Ovary (tissue), 7 donors: ENCODE measurements at regions not wholly inside any gene's neighbourhood (a gene's known extent, or its start where the extent isn't known, plus 50 kb on each side); places are given as distances from the start of the nearest gene placed in this dataset.

Experiments used
- DNase-seq, 5 donors: peaks; one replicate each; pipeline ENCODE4 v3.0.0-alpha.2; 2019 to 2020
- H3K27ac ChIP-seq, 2 donors: fragments of 200-600 bp; one replicate each; pipeline versions ENCODE4 v1.5.1 to v1.8.0; 2019 to 2022
- H3K27me3 ChIP-seq: fragments of 200-600 bp; one replicate; pipeline ENCODE4 v1.8.0; 2022
- H3K36me3 ChIP-seq: fragments of 200-600 bp; sonication (generic); one replicate; pipeline ENCODE4 v1.5.1; 2019
- H3K4me1 ChIP-seq: one replicate; pipeline ENCODE4 v1.8.1; 2013; ENCODE audit warnings: mild to moderate bottlenecking, moderate library complexity; ENCODE audit not compliant: insufficient read depth
- H3K4me3 ChIP-seq: fragments of 200-600 bp; sonication (generic); one replicate; pipeline ENCODE4 v1.5.1; 2017
- H3K9me3 ChIP-seq, 2 donors: fragments of 200-600 bp in 1 of 2; sonication (generic) in 1 of 2; one replicate each; pipeline versions ENCODE4 v1.5.1 to v1.8.1; 2013 to 2019; ENCODE audit warnings: mild to moderate bottlenecking in 1 of 2, moderate library complexity in 1 of 2
- EP300 ChIP-seq: sonication (generic); formaldehyde crosslinking; IDR thresholded peaks from one replicate; pipeline ENCODE4 v1.6.1; 2017; ENCODE audit warnings: antibody characterized with exemption
- POLR2A ChIP-seq: fragments of 450-650 bp; IDR thresholded peaks from one replicate; pipeline ENCODE4 v1.6.1; 2017; ENCODE audit warnings: antibody characterized with exemption, mild to moderate bottlenecking, moderate library complexity
- WGBS, 3 donors: extraction: QIAGEN DNeasy Blood & Tissue Kit in 1 of 3; methylation state at CpG; one replicate each; pipeline versions ENCODE4 v1.1.5 to v1.1.7; 2013 to 2017; 5-methylcytosine and 5-hydroxymethylcytosine counted together
- intact Hi-C, 4 donors: fragments of 100-400 bp; cut with DNase I; formaldehyde crosslinking; loops; one replicate each; pipeline versions ENCODE4 v1.11.0 to v1.15.1; 2022 to 2023
- TF ChIP-seq, protein P1 (sequence below), 3 donors: fragments of 450-650 bp in 2 of 3; fragments of 200-600 bp in 1 of 3; IDR thresholded peaks; one replicate each; pipeline versions ENCODE4 v1.5.1 to v1.8.0; 2016 to 2022; ENCODE audit warnings: antibody characterized with exemption in 3 of 3, mild to moderate bottlenecking in 1 of 3
- donor health status: DM: no; HTN: no; CAD: no; lungs with moderate emphysema.
- donor health status: DM: no; HTN: no; CAD: no.
- donor health status: Bipolar disorder and iron deficiency.
- donor health status: DM: no; HTN: no; CAD: no.
- donor health status: DM: yes; HTN: yes; CAD: no.

DNA sequence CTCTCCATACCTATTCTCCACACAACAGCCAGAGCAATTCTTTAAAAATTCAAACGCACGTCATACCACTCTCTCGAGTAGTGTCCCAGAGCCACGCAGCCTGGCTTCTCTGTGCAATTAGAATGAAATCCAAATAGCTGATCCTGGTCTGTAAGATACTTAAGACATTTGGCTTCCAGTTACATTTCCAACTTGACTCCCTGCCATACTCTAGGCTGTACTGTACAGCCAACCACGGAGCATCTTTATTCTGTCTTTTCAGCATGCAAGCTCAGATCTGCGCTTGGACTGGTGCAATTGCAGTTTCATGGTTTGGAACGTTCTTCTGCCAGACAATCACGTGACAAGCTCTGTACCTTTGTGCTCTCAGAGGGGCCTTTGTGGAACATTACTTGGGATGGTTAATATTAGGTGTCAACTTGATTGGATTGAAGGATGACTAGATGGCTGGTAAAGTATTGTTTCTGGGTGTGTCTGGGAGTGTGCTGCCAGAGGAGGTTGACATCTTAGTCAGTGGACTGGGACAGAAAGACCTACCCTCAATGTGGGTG, 325.6 kb downstream of the SOX11 start:
- Histone ChIP-seq H3K27me3 (no peaks in the 10 kb centered on the region), H3K27ac (no peak overlapping the region), H3K4me3 (no peak overlapping the region), H3K4me1 (no peaks in the 10 kb centered on the region), H3K9me3 (no peaks in the 10 kb centered on the region), H3K36me3 (no peaks in the 10 kb centered on the region)
- intact Hi-C loops: no loop called here
- TF ChIP-seq EP300: no peak
- TF ChIP-seq, protein P1, sequence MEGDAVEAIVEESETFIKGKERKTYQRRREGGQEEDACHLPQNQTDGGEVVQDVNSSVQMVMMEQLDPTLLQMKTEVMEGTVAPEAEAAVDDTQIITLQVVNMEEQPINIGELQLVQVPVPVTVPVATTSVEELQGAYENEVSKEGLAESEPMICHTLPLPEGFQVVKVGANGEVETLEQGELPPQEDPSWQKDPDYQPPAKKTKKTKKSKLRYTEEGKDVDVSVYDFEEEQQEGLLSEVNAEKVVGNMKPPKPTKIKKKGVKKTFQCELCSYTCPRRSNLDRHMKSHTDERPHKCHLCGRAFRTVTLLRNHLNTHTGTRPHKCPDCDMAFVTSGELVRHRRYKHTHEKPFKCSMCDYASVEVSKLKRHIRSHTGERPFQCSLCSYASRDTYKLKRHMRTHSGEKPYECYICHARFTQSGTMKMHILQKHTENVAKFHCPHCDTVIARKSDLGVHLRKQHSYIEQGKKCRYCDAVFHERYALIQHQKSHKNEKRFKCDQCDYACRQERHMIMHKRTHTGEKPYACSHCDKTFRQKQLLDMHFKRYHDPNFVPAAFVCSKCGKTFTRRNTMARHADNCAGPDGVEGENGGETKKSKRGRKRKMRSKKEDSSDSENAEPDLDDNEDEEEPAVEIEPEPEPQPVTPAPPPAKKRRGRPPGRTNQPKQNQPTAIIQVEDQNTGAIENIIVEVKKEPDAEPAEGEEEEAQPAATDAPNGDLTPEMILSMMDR (IDR thresholded peaks at IDR 0.05): no peak
- no peak for TF ChIP-seq POLR2A
- 80 to 86% (median 83%) methylated on average over 8 of the region's 8 CpGs for WGBS, 3 donors
- DNase-seq: no peak

DNA sequence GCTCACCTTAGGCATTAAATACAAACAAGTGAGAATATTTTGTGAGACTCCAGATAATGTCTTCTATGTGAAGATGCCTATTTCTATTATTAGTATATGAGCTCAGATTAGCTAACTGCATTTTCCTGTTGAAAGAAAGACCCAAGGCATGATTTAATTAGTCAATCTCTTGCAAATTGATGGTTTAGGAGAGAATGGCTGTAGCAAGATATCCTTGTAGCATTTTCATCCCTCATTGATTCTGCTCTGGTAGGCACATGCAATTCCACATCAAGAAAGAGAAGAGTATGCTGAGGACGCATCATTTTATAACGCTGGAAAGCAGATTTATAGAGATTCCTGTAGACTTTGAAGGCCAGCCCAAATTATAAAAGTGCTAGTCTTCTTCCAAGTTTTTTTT, 332.0 kb downstream of the SOX11 start:
- no peaks in the 10 kb centered on the region for H3K9me3 ChIP-seq
- H3K27ac ChIP-seq: no peak overlapping the region
- no peak for TF ChIP-seq EP300
- TF ChIP-seq, protein P1 (IDR thresholded peaks at IDR 0.05): no peak
- no peak for TF ChIP-seq POLR2A
- DNase-seq: no peak
- H3K4me3 ChIP-seq: no peak overlapping the region
- no peaks in the 10 kb centered on the region for H3K27me3 ChIP-seq
- H3K36me3 ChIP-seq: no peaks in the 10 kb centered on the region
- 81 to 89% (median 85%) methylated on average over 2 of the region's 2 CpGs for WGBS, 3 donors
- H3K4me1 ChIP-seq: no peaks in the 10 kb centered on the region
- intact Hi-C loops: no loop called here

DNA sequence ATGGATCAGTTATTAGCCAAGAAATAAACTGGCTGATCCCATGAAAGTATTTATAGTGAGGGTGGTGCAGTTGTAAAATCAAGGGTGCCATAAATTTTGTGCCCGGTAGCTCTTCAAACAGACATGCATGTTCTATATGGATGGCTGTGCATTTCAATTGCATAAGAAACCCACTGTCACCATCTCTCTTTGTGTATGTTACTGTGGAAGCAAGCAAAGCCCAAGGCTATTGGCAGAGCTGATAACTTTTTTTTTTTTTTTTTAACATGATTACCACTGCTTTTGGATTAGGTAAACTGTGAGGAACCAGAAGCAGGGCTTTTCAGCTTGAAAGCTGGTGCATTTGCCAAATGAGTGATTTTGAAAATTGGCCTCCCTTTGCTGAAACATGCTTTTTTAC, 332.6 kb downstream of the SOX11 start:
- no peaks in the 10 kb centered on the region for H3K36me3 ChIP-seq
- no peak for DNase-seq
- no peak overlapping the region for H3K27ac ChIP-seq
- H3K27me3 ChIP-seq: no peaks in the 10 kb centered on the region
- intact Hi-C loops: no loop called here
- no peak overlapping the region for H3K4me3 ChIP-seq
- H3K9me3 ChIP-seq: no peaks in the 10 kb centered on the region
- no peaks in the 10 kb centered on the region for H3K4me1 ChIP-seq
- WGBS, 3 donors: 76 to 93% (median 79%) methylated on average over 1 of the region's 1 CpG
- TF ChIP-seq, protein P1 (IDR thresholded peaks at IDR 0.05): no peak
- TF ChIP-seq EP300 (no peak), POLR2A (no peak)

DNA sequence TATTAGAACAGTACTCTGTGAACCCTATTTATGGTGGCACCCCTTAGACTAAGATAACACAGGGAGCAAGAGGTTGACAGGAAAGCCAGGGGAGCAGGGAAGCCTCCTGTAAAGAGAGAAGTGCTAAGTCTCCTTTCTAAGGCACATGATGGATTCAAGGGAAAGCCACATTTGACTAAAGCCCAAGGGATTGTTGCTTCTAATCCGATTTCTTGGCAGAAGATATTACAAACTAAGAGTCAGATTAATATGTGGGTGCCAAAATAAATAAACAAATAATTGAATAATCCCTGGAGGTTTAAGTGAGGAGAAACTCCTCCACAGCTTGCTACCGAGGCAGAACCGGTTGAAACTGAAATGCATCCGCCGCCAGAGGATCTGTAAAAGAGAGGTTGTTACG, 333.2 kb downstream of the SOX11 start:
- WGBS, 3 donors: 64 to 68% (median 66%) methylated on average over 6 of the region's 6 CpGs
- TF ChIP-seq, protein P1 (IDR thresholded peaks at IDR 0.05): no peak
- TF ChIP-seq POLR2A (no peak), EP300 (no peak)
- DNase-seq: no peak
- Histone ChIP-seq H3K4me3 (no peak overlapping the region), H3K27ac (no peak overlapping the region), H3K4me1 (no peaks in the 10 kb centered on the region), H3K36me3 (no peaks in the 10 kb centered on the region), H3K27me3 (no peaks in the 10 kb centered on the region), H3K9me3 (no peaks in the 10 kb centered on the region)
- intact Hi-C loops: no loop called here
